Medulla oblongata (tissue), 1 donor: ENCODE measurements at regions not wholly inside any gene's neighbourhood (a gene's known extent, or its start where the extent isn't known, plus 50 kb on each side); places are given as distances from the start of the nearest gene placed in this dataset.
"Not testable (repeated sequence)": the region's sequence is repeated elsewhere in the genome, so short reads cannot be mapped to it uniquely, and the experiment has no call there.

Experiments
- DNase-seq: peaks from one replicate; pipeline ENCODE4 v3.0.0-alpha.2; 2015; ENCODE audit errors: extremely low spot score

DNA sequence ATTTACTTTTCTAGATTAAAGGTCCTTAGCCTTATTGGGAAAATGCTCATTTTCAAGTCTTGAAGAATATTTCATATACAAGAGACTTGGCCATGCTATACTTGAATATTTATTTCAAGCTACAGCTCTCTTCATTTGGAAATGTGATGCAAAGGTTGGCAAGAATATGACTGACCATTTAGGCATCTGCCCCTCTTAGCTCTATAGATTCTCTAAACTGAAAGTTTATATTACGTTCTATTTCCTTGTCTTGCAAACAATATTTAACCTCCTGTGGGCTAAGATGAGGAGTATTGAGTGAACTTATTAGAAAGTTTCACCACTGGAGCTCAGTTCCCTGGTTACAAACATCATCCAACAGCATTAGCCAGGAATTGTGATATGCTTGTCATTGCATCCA is 593.1 kb downstream of the MAT2B start:
- DNase-seq = no peak

DNA sequence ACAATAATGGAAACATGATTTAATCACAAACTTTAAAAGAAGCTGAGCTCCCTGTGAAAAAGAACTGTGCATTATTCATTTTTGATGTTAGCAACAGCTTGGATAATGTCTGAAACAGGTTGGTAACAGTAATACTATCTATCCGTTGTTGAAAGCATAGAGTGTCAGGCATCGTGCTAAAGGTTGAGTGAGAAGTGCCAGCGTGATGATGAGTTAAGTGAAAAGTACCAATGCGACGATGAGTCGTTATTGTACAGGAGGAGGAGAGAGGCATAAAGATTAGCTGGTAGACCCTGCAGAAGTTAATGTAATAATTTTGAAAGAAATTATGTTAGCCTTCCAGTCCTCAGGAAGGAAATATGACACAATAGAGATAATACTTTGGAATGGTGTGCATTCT is 593.6 kb downstream of the MAT2B start:
- no peak for DNase-seq

DNA sequence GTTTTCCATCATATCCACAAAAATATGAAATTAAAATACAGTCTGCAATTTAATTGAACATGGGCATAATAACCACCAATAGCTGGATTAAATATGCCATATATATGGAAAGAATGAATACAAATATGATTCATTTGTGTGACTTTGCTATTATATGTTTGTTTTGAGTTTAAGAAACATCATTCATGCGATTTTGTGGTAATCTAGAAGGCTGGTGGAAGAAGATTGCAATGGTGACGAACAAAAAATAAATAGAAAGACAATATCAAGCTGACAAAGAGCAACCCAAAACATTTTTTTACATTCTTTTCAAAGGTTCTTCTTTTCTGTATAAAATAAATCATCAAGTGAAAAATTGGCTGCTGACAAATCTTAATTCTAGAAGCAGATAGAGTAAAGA is 610.0 kb downstream of the MAT2B start:
- DNase-seq = no peak

DNA sequence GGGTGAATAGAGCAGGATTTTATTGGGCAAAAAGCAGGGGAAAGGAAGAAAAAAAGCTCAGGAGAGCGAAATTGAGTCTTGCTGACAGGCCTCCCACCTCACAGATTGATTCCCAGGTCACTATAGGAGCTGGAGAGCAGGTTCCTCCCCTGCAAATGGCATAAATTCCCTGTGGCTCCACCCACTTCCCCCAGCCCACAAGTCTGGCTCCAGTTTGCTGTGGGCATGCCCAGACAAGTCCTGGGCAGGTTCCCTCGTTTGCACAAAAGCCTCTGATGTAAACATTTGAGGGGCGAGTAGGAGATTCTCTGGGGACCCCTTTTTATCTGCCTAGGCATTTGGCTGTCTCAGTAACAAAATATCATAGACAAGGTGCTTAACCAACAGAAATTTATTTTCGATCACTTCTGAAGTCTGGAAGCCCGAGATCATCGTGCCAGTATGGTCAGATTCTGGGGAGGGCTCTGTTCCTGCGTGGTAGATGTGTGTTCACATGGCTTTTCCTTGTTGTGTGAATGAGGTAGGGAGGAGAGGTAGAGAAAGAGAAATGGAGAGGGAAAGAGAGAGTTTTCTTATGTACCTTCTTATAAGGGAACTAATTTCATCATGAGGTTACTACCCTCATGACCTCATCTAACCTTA is 614.5 kb downstream of the MAT2B start:
- no peak for DNase-seq

DNA sequence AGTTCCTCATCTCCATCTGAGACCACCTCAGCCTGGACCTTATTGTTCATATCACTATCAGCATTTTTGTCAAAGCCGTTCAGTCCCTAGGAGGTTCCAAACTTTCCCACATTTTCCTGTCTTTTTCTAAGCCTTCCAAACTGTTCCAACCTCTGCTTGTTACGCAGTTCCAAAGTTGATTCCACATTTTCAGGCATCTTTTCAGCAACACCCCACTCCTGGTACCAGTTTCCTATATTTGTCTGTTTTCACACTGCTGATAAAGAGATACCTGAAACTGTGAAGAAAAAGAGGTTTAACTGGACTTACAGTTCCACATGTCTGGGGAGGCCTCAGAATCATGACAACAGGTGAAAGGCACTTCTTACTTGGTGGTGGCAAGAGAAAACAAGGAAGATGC is 622.1 kb downstream of the MAT2B start:
- DNase-seq = no peak

DNA sequence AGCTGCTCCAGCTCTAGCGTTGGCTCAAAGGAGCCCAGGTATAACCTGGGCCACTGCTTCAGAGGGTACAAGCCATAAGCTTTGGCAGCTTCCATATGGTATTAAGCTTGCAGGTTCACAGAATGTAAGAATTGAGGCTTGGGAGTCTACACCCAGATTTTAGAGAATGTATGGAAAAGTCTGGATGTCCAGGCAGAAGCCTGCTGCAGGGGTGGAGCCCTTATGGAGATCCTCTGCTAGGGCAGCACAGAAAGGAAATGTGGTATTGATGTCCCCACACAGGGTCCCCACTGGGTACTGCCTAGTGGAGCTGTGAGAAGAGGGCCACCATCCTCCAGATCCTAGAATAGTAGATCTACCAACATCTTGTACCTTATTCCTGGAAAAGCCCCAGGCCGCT is 626.9 kb downstream of the MAT2B start:
- no peak for DNase-seq

DNA sequence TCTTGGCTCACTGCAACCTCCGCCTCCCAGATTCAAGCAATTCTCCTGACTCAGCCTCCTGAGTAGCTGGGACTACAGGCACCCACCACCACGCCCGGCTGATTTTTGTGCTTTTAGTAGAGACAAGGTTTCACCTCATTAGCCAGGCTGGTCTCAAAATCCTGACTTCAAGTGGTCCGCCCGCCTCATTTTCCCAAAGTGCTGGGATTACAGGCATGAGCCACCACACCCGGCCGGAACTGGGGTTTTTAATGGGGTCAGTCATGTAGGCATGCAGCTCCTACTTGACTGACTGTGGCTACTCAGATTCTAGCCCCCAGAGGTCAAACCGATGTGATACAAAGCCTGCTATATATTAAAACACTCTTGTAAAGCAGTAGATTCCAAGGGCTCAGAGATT is 631.7 kb downstream of the MAT2B start:
- no peak for DNase-seq

DNA sequence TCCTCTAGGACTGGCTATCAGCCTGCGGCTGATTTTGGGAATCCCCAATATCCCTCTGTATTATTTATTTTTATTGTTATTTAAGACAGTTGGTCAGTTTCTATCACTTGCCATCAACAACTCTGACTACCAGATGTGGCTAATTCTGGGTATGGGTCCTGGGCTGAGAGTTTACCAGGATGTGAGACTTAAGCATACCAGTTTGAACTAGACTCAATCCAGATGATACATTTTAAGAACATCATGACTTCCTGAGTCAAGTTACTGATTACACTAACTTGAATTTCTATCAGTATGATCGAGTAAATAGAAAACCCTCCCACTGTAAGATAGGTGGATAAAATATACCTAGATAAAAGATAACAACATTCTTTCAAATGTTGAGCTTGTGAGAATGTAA is 634.0 kb downstream of the MAT2B start:
- no peak for DNase-seq

DNA sequence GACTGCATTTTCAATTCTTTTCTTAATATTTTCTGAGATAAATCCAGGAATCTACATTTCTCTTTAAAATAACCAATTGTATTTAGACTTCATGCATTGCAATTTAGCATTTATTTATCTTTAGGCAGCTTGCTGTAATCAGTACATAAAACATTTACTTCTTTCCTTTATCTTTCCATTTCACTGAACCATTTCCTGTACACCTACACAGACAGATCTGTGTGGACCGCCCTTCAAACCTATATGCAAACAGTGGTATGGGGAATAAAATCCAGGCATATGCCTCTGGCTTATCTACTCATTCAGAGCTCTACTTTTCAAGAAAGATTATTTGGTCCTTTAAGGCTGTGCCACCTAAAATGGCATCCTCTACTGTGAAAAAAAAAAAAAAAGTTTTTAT is 640.0 kb downstream of the MAT2B start:
- no peak for DNase-seq

DNA sequence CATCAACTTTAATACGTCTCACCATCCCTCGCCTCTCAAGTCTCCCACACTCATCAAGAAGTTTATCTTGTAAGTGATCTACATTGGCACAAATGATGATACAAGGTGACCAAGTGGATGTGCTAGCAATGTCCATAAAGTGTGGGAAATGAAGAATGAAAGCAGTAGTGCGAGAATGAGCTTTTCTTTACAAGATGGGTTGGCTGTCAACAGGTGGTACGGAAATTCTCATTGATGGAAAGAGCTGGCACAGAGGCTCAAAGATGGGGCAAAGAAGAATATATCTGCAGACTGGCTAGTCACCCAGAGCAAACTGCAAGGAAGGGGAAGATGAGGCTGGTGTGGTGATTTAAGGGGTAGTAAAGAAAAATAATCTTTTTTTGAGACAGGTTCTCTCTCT is 640.8 kb downstream of the MAT2B start:
- DNase-seq = no peak

DNA sequence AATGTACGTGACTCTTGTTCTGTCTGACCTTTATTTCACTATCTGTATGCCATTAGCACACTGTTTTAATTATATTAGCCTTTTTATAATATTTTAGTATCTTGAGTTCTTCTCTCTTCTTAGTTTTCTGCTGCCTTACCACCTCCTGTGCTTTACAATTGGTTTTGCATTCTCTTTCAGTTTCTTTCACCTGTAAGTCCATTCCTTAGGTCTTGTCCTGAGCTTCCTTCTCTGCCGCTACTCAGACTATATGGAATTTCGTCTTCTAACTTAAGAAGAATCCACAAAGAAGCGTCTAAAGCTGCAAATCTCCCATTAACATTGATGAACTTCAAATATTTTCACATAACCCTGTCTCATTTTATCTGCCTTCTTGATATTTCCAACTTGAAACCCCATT is 642.9 kb downstream of the MAT2B start:
- DNase-seq = no peak

DNA sequence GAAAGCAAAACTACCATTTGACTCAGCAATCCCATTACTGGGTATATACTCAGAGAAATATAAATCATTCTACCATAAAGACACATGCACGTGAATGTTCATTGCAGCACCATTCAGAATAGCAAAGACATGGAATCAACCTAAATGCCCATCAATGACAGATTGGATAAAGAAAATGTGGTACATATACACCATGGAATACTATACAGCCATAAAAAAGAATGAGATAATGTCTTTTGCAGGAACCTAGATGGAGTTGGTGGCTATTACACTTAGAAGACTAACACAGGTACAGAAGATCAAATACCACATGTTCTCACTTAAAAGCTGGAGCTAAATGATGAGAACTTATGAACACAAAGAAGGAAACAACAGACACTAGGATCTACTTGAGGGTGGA is 647.1 kb downstream of the MAT2B start:
- DNase-seq = not testable (repeated sequence)

DNA sequence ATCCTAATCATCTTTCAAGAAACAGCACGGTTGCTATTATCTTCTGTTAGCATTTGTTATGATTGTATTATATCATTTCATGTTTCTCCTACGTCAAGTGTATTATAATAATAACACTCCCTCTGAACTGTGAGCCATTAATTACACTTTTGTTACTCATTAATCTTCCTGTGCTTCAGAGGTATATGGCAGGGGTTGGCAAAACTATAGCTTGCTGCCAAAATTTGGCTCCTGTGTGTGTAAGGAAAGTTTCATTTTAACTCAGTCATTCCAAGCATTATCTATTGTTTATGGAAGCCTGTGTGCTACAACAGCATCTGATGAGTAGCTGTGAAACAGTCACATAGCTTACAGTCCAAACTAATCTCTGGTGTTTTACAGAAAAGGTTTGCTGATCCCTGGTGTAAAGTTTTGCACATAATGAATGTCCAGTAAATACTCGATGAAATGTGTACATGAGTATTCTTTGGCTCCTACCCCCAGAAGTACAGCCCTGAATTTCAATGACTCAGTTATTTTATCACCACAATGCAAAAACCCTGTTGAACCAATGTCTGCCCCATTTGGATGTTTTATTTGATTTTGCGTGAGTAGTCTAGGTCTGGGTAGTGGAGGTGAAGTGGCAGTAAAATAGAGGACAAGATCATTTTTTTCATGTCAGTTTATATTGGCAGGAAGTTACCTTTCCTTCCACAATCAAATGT is 648.2 kb downstream of the MAT2B start:
- DNase-seq = no peak

DNA sequence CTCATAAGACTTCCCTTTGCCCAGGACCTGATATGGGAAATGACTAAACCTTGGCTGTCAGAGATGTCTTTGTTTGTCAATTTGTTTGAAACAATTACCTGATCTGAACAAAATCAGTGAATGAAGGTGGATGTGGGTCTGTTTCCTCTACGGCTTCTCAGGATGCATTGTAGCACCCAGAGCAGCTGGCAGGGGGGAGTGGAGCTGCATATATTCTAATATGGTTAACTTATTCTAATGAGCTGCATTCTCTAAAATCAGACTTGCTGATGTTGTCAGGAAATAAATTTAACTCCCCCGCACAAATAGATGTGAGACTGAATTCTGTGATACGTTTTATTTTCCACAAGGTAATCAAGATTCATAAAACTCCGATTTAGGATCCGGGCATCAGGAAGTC is 665.4 kb downstream of the MAT2B start:
- no peak for DNase-seq

DNA sequence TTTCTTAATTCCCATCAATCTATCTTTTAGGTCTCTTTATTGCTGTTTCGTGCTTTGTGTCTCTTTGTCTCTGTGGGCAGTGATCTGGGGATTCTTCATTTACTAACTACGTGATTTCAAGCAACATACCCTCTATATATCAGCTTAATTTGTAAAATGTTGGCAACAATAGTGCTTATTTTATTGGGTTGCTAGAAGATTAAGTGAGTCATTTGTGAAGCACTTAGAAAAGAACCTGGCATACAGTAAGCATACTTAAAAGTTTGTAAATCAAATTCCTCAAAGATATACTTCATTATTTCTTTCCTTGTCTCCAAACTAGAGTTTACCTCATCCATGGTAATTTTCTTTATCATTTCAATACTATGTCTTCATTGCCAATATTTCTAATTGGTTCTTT is 669.7 kb downstream of the MAT2B start:
- DNase-seq = no peak

DNA sequence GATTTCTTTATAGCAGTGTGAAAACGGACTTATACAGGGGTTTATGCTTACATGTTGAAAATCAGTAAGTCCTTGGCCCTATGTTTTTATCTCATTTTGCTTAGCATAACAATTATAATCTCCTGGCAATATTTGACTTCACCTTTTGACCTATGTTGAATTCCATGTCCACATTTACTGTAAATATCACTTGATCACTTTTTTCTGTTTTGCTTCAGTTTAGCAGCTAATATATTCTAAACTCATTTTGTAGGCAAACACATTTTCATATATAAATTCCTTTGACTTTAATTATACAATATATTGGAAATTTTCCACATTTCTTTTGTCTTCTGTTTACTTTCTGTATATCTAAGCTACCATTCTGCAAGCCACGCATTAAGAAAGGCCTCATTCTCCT is 674.0 kb downstream of the MAT2B start:
- no peak for DNase-seq

DNA sequence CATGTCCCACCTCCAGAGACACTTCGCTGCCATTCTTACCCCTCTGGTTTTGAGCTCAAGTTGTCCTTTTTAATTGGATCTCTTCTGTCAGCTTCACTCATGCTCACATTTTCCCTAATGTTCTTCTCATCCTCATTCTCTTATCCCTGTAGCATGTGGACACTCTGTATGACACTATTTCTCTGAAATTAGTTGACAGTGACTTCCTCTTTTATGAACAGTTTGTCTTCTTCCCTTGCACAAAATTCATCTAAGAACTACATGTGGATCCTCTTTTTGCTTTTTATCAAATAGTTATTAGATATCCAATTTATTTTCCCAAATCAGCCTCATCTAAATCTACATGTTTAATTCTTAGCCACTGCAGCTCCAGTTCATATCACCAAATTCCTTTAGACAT is 676.2 kb downstream of the MAT2B start:
- DNase-seq = no peak

DNA sequence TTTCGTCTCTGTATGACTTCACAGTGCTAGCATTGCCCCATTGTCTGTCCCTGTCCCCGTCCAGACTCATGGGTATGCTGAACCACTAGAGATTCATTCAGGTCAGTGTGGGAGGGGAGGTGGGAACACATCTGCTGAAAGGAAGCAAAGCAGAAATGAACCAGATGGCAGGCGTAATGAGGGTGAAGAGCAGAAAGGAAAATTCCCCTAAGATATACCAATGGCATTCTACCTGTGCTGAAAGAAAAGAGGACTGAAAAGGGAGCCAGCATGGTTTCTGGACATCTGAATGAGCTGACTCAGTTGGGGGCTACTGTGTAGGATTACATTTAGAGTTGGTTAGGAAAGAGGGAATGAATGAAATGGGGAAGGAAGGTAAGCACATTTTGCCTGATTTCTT is 678.7 kb downstream of the MAT2B start:
- no peak for DNase-seq

DNA sequence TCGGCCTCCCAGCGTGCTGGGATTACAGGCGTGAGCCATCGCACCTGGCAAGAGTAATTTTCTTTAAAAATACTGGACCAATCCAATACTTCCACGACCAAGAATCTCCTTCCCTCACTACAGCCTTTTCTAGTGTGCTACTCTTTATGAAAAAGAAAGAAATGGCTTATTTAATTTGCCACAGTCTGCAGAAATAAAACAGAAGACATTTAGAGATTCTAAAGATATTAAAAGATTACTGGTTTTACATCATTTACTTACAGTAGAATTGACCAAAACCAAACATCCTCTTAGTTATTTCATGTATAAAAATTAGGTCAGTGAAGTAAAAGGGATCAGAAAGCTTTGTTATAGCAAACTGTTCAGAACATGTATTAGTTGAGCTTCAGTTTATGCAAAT is 679.6 kb downstream of the MAT2B start:
- DNase-seq = no peak

DNA sequence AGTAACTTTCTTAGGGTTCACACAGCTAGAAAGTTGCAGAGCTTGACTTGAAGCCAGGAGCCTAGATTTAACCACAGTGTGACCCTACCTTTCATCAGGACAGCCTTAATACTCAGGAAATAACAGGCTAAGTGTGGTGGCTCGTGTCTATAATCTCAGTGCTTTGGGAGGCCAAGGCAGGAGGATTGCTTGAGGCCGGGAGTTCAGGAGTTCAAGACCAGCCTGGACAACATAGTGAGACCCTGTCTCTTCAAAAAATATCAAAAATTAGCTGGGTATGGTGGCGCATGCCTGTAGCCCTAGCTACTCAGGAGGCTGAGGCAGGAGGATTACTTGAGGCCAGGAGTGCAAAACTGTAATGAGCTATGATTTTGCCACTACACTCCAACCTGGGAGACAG is 681.1 kb downstream of the MAT2B start:
- DNase-seq = no peak

DNA sequence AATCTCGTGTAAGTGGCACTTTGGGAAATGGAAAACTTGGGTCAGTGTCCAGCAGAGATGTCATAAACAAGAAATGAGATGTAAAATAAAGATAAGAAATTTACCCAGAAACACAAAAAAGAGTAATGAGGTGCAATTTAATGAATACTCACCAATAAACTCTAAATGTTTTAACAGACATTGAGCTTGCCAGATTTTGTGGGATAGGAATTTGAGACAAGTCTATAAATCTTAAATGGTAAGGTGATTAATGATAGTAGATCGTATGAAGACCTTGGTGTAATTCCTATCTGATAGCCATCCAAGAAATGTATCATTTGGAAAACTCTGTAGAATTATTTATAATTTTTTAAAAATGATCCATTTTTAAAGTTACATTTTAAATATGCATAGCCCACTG is 682.4 kb downstream of the MAT2B start:
- DNase-seq = no peak

DNA sequence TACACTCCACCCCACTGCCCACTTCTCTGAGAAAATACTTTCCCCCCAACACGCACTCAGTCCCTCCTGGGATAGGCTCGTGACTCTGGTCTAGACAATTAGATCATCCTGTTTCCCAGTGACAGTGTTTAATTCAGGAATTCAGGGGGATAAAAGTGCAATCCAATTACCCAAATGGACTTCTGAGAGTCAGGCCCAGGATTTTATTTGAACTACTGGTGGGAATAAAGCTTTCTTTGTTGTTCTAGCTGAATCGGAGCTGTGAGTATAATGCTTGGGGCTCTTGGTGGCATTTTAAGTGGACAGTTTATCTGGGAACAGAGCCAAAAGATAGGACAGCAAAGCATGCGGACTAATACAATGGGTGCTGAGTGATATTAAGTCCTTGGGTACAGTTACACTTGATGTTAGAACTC is 683.3 kb downstream of the MAT2B start:
- peak; percentile 16 for DNase-seq

DNA sequence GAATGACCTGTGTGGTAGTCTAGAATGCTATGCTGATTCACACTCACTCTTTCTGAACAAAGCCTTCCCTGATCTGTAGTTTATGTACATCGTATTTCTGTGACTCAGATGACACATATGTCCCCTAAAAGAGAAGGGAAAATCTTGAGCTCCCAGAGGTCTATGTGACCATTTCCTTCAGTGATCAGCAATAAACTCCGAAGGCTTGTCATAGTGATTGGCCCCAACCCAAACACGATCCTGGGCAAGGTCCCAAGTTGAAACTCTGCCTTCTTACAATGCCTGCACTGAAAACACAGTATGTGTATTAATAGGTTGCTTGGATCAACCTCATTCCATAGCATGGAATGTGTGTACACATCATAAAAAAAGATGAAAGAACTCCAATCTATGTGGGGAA is 685.8 kb downstream of the MAT2B start:
- DNase-seq = peak; percentile 3

DNA sequence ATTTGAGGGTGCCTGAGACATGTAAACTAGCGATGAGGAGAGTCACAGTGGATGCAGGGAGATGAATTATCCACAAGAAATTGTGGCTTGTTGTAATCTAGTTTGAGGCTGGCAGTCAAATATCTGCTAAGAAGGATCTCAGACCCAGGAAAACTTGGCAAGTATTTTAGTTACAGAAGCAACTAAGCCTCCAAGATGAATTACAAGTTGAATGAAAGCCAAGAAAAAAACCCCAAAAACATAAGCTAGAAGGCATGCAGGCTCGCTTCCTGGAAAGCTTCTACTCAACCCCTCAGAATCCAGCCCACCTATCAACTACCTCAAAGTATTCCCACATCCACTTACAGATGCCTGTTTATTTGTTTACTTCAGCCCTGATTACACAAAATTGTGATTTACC is 696.9 kb downstream of the MAT2B start:
- no peak for DNase-seq
